Breast epithelium (tissue), 4 donors: ENCODE measurements at regions not wholly inside any gene's neighbourhood (a gene's known extent, or its start where the extent isn't known, plus 50 kb on each side); places are given as distances from the start of the nearest gene placed in this dataset.

Experiments
- DNase-seq, 2 donors: peaks; one replicate each; pipeline ENCODE4 v3.0.0-alpha.2; 2019; ENCODE audit warnings: low spot score in 2 of 2
- H3K27ac ChIP-seq, 2 donors: fragments of 200-600 bp; sonication (generic) in 1 of 2; one replicate each; pipeline ENCODE4 v1.5.1; 2016 to 2019; ENCODE audit warnings: mild to moderate bottlenecking in 1 of 2
- H3K27me3 ChIP-seq, 2 donors: fragments of 200-600 bp; sonication (generic) in 1 of 2; one replicate each; pipeline versions ENCODE4 v1.5.1 to v1.6.0; 2017 to 2019; ENCODE audit warnings: control low read depth in 1 of 2, mild to moderate bottlenecking in 1 of 2
- H3K36me3 ChIP-seq: fragments of 200-600 bp; one replicate; pipeline ENCODE4 v1.5.1; 2019
- H3K4me1 ChIP-seq, 2 donors: fragments of 200-600 bp; sonication (generic); one replicate each; pipeline ENCODE4 v1.5.1; 2016 to 2019; ENCODE audit warnings: control low read depth in 1 of 2
- H3K4me3 ChIP-seq, 3 donors: fragments of 200-600 bp; sonication (generic); 1 replicate in 2 of 3; 2 replicates in 1 of 3; pipeline ENCODE4 v1.5.1; 2016 to 2019; ENCODE audit warnings: mild to moderate bottlenecking in 3 of 3, moderate library complexity in 2 of 3
- H3K9me3 ChIP-seq, 2 donors: fragments of 200-600 bp; sonication (generic) in 1 of 2; one replicate each; pipeline ENCODE4 v1.5.1; 2016 to 2019; ENCODE audit warnings: control low read depth in 1 of 2
- CTCF ChIP-seq, 3 donors: fragments of 450-650 bp; IDR thresholded peaks; one replicate each; pipeline ENCODE4 v1.5.1; 2016 to 2017; ENCODE audit warnings: antibody characterized with exemption in 3 of 3, mild to moderate bottlenecking in 3 of 3, moderate library complexity in 3 of 3
- POLR2A ChIP-seq: fragments of 450-650 bp; IDR thresholded peaks from one replicate; pipeline ENCODE4 v1.6.1; 2016; ENCODE audit warnings: antibody characterized with exemption, mild to moderate bottlenecking, moderate library complexity
- POLR2AphosphoS5 ChIP-seq, 3 donors: sonication (generic); formaldehyde crosslinking; IDR thresholded peaks; one replicate each; pipeline ENCODE4 v1.6.1; 2017; ENCODE audit warnings: antibody characterized with exemption in 3 of 3
- intact Hi-C: fragments of 100-400 bp; cut with DNase I; formaldehyde crosslinking; loops from one replicate; pipeline ENCODE4 v1.15.1; 2023; ENCODE audit warnings: low total_unique reads

DNA sequence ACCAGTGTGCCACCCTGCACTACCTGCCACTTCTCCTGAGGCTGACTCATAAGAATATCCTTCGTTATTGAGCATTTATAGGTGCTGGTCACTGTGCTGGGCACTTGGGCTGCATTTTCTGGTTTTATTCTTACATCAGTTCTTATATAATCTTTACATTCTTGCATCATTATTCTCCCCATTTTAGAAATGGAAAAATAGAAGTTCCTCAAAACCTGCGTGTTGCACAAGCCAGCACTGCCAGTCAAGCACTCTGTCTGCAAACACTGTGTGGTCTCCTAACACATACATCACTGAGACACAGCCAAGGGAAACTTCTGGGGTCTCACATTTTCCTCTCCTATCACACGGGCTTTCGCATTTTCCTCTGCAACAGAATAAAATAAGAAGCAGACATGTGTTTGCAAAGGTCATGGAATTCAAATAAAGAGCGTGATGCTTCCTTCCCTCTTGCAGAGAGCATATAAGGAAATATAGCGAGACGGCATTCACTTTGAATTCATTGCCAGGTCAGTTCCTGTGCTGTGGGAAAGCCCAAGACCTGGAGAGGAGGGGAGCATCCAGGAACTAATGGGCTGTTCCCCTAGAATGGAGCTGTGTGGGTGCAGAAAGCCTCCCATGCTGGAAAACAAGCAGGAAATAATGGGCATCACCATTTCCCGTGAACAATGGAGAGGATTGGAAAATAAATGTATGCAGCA lies 73.9 kb upstream of the SEZ6L start:
- Histone ChIP-seq H3K27ac (no peak overlapping the region), H3K4me3 (no peak overlapping the region), H3K27me3 (peaks cover 0 to 16% of the 10 kb centered on the region in 2 donors), H3K4me1 (no peaks in the 10 kb centered on the region), H3K9me3 (no peaks in the 10 kb centered on the region), H3K36me3 (no peaks in the 10 kb centered on the region)
- TF ChIP-seq POLR2A (no peak), CTCF (IDR thresholded peaks at IDR 0.05) (no peak), POLR2AphosphoS5 (IDR thresholded peaks at IDR 0.05) (no peak)
- intact Hi-C loops: no loop called here
- no peak for DNase-seq

DNA sequence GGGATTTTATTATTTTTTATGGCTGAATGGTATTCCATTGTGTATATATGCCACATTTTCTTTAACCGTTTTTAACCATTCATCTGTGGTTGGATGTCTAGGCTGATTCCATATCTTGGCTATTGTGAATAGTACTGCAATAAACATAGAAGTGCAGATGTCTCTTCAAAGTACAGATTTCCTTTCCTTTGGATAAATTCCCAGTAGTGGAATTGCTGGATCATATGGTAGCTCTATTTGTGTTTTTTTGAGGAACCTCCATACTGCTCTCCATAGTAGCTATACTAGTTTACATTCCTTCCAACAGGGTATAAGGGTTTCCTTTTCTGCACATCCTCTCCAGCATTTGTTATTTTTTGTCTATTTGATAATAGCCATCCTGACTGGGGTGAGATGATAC lies 71.9 kb upstream of the SEZ6L start:
- no peak overlapping the region for H3K27ac ChIP-seq
- H3K27me3 ChIP-seq: peaks cover 0 to 19% of the 10 kb centered on the region in 2 donors
- no peaks in the 10 kb centered on the region for H3K4me1 ChIP-seq
- H3K9me3 ChIP-seq: no peaks in the 10 kb centered on the region
- DNase-seq: no peak
- H3K36me3 ChIP-seq: no peaks in the 10 kb centered on the region
- intact Hi-C loops: no loop called here
- TF ChIP-seq CTCF (IDR thresholded peaks at IDR 0.05): no peak
- no peak for TF ChIP-seq POLR2AphosphoS5 (IDR thresholded peaks at IDR 0.05)
- no peak for TF ChIP-seq POLR2A
- H3K4me3 ChIP-seq: no peak overlapping the region

GRCh38 chr22:26097840-26098239 lies 71.4 kb upstream of the SEZ6L start:
- intact Hi-C loops: no loop called here
- DNase-seq: no peak
- no peaks in the 10 kb centered on the region for H3K4me1 ChIP-seq
- no peak overlapping the region for H3K4me3 ChIP-seq
- no peaks in the 10 kb centered on the region for H3K36me3 ChIP-seq
- H3K27me3 ChIP-seq: peaks cover 0 to 19% of the 10 kb centered on the region in 2 donors
- TF ChIP-seq POLR2A (no peak), POLR2AphosphoS5 (IDR thresholded peaks at IDR 0.05) (no peak), CTCF (IDR thresholded peaks at IDR 0.05) (no peak)
- H3K9me3 ChIP-seq: no peaks in the 10 kb centered on the region
- no peak overlapping the region for H3K27ac ChIP-seq

- Histone ChIP-seq H3K36me3 (no peaks in the 10 kb centered on the region), H3K4me1 (no peaks in the 10 kb centered on the region), H3K27me3 (peaks cover 0 to 24% of the 10 kb centered on the region in 2 donors), H3K9me3 (no peaks in the 10 kb centered on the region), H3K27ac (no peak overlapping the region), H3K4me3 (no peak overlapping the region)
- intact Hi-C loops: no loop called here
- no peak for TF ChIP-seq CTCF (IDR thresholded peaks at IDR 0.05)
- no peak for DNase-seq
These were observed 66.2 kb upstream of the SEZ6L start for GRCh38 chr22:26103023-26103422.

- intact Hi-C loops: no loop called here
These were observed 62.9 kb upstream of the SEZ6L start for GRCh38 chr22:26106412-26106811.

More at GRCh38 chr22:26106412-26106811, 62.9 kb upstream of the SEZ6L start:
- no peaks in the 10 kb centered on the region for H3K36me3 ChIP-seq
- TF ChIP-seq POLR2A (no peak), POLR2AphosphoS5 (IDR thresholded peaks at IDR 0.05) (no peak), CTCF (IDR thresholded peaks at IDR 0.05) (no peak)
- H3K27me3 ChIP-seq: peaks cover 0 to 33% of the 10 kb centered on the region in 2 donors
- H3K4me3 ChIP-seq: no peak overlapping the region
- H3K9me3 ChIP-seq: peaks cover 0 to 10% of the 10 kb centered on the region in 2 donors
- no peaks in the 10 kb centered on the region for H3K4me1 ChIP-seq
- no peak for DNase-seq
- H3K27ac ChIP-seq: no peak overlapping the region
